ENCODE measurements at regions not wholly inside any gene's neighbourhood (a gene's known extent, or its start where the extent isn't known, plus 50 kb on each side); places are given as distances from the start of the nearest gene placed in this dataset.

GRCh38 chr4:12084690-12085089, 656.0 kb upstream of the HS3ST1 start:
- TF ChIP-seq CTCF (IDR thresholded peaks at IDR 0.05) (no peak), POLR2A (IDR thresholded peaks at IDR 0.05) (no peak)
